GM18870 (cell line): ENCODE measurements at regions not wholly inside any gene's neighbourhood (a gene's known extent, or its start where the extent isn't known, plus 50 kb on each side); places are given as distances from the start of the nearest gene placed in this dataset.
"Not testable (repeated sequence)": the region's sequence is repeated elsewhere in the genome, so short reads cannot be mapped to it uniquely, and the experiment has no call there.

Experiments
- ATAC-seq: cut with Tn5 transposase; IDR thresholded peaks from one replicate; pipeline ENCODE4 v1.9.1; 2021; ENCODE audit warnings: moderate library complexity; ENCODE audit not compliant: unreplicated experiment

DNA sequence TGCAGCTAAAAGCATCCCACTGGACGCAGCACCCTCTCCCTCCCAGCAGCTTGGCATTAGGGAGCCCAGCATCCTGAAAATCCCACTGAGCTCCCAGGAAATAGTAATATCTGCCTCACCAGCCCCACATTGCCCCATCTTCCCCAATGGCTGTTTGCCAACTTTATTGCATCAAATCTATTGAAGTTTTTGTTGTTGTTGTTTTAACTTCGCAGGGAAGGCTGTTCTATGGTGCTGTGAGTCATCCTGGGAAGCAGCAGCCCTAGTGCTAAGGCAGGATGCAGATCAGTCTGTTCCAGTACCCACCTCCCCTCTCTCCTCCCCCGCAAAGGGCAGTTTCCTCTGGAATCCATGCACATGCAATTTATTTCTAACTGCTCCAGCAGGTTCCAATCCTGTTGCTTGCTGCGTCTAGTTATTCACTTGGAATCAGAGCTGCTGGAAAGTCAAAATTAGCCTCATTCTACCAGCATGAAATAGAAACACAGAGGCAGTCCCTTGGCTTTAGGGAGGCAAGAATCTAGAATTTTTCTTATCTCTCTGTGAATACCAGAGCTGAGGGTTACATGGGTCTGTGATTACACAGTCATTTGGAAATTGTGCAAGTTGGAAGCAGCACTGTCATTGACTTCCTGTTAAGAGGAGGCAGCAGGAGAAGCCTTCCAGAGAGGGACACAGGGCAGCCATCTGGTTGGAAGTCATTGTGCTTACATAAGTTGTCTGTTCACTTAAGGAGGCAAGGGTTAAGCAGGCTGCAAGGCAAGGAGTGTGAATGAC lies 115.9 kb upstream of the CACUL1 start:
- ATAC-seq, result no peak

DNA sequence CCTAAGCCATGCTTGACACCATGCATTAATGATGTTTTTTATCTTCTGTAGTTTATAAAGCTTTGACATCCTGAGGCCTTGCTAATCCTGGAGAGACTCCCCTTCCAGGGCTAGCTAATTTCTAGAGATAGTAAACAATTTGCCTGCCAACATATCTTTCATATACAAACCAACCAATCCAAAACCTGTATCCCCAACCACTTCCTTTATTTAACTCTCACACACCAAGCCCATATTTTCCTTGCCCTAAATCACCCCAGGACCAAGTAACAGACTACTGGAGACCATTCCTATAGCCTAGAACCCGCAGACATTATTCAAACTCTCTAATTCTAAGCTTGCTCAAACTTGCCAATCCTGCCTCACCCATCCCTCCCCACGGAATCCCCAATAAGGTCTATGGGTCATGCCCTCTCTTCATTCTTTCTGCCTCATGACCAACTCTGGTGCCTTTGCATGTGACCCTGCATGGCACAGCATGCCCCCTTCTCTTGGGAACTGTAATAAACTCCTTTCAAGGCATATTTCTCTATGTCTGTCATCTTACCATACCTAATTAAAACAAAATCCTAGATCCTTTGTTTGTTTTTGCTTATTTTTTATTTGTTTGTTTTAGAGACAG lies 116.6 kb upstream of the CACUL1 start:
- ATAC-seq, result no peak

GRCh38 chr10:118873091-118873737 lies 118.4 kb upstream of the CACUL1 start:
- no peak for ATAC-seq

GRCh38 chr10:118873738-118874105 lies 119.0 kb upstream of the CACUL1 start:
- no peak for ATAC-seq

DNA sequence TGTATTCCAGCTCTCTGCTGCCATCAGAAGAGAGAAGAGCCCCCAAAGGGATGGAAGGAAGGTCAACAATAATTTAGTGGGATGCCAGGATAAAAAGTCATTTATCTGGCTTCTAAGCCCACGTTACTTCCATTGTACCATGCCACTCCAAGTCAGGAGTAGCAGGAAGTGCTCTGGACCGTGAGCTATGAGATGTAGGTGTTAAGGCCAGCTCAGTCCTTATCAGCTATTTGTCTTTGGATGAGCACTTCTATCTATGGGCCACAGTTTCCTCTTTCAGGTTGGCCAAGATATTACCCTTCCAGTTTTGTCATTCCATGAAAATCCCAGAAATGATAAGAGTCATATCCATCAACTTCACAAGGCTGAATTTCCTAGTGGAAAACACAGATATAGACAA lies 119.4 kb upstream of the CACUL1 start:
- no peak for ATAC-seq

DNA sequence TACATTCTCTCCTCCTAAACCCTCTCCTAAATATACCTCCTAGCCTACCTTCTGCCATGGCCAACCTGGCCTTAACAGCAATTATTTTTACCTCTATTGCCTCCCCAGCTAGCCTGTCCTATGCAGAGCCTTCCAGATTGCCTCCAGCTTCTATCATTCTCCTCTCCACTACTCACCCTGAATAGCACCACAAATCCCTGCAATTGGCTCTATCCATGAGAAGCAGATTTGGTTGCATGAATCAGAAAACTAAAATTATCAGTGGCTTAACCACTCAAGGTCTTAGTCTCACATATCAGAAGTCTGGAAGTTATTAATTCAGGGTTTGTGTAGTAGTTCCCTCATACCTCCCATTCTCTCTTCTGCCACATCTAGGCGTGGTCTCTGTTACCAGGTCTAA lies 120.3 kb upstream of the CACUL1 start:
- ATAC-seq, result no peak

DNA sequence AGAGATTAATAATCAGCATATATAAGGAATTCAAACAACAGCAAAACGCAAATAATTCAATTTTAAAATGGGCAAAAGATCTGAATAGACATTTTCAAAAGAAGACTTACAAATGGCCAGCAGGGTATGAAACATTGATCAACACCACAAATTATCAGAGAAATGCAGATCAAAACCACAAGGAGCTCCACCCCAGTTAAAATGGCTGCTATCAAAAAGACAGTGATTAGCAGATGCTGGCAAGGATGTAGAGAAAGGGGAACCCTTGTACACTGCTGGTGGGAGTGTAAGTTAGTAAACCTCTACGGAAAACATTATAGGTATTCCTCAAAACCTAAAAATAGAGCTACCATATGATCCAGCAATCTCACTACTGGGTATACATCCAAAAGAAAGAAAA lies 128.0 kb upstream of the CACUL1 start:
- no peak for ATAC-seq

GRCh38 chr10:118892255-118892654 lies 137.3 kb upstream of the NANOS1 start:
- no peak for ATAC-seq

DNA sequence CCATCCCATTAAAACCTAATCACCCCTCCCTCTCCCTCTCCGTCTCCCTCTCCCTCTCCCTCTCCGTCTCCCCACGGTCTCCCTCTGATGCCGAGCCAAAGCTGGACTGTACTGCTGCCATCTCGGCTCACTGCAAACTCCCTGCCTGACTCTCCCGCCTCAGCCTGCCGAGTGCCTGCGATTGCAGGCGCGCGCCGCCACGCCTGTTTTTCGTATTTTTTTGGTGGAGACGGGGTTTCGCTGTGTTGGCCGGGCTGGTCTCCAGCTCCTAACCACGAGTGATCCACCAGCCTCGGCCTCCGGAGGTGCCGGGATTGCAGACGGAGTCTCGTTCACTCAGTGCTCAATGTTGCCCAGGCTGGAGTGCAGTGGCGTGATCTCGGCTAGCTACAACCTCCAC lies 134.6 kb upstream of the NANOS1 start:
- not testable (repeated sequence) for ATAC-seq

DNA sequence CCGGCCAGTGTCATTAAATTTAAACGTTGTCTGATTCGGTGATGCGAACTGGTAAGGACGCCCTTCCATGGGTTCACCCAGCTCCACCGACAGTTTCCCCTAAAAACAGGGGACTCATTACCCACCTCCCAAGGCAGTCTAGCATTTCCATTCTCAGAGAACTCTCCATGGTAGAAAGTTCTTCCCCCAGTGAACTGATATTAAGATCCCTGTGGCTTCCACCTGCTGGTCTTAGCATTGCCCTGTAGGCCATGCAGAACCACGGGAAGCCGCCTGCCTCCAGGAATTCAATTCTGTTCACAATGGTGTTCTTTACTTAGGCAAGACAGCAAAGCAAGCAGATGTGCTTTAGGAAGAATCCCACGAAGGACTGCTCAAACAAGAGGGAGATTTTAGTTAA lies 128.9 kb upstream of the NANOS1 start:
- no peak for ATAC-seq

GRCh38 chr10:118901380-118901779 lies 128.1 kb upstream of the NANOS1 start:
- no peak for ATAC-seq

DNA sequence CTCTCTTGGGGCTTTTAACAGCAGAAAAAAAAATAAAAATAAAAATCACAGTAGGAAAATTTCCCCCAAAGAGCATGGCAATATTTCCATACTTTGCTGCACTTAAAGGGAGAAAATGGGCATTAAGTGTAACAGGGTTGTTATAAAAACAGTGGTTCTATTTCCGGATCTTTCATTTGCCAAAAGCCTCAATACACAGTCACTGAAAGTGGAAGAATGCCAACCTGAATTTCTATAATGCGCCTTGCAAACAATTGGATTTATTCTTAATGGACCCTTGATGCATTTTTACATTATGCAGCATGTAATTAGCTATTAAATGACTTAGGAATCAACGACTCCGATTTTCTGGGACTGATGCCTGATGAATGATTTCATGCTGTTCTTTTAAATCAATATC lies 127.6 kb upstream of the NANOS1 start:
- no peak for ATAC-seq

DNA sequence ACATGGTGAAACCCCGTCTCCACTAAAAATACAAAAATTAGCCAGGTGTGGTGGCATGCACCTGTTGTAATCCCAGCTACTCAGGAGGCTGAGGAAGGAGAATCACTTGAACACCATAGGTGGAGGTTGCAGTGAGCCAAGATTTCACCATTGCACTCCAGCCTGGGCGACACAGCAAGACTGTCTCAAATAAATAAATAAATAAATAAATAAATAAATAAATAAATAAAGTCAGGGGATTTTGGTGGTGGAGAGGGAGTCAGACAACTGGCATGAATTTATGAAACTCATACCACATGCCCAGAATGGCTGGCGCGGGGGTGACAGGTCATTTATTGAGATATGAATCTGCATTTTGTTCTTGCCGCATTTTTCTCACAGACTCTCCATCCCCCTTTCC lies 126.9 kb upstream of the NANOS1 start:
- not testable (repeated sequence) for ATAC-seq

- ATAC-seq, result no peak
Observed at GRCh38 chr10:118903251-118903650, 126.3 kb upstream of the NANOS1 start.

DNA sequence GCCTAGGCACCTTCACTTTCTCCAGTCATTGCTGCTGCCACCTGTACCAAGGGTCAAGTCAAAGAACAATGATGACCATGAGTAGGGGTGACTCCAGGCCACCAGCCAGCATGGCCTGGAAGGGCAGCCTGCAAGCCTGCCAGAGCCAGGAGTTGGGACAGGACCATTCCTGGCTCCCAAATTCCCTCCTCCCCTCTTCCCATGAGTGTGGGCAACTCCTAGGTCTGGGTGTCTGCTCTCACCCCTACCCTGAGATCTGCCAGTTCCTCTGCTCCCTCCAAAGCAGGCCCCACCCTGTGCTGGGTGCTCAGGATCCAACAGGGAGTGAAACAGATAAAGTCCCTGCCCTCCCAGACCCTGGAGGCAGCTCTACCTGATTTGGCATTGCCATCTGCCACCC lies 125.8 kb upstream of the NANOS1 start:
- ATAC-seq, result no peak

DNA sequence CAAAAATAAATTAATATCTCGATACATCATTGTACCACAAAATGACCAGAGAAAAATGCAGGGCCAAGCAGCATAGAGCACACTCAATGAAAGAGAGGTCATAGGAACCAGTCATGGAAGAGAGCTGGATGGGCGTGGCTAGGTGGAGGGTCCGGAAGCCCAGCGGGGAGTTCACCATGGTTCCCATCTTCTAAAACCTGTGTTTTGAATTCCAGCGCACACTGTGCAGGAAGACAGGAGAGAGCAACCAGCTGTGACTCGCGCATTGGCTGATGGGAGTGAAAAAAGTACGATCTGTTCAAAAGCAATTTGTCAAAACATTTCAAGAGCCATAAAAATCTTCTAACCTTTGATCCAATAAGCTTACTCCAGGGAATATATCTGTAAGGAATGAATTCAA lies 125.2 kb upstream of the NANOS1 start:
- no peak for ATAC-seq

GRCh38 chr10:118907051-118907450 lies 122.5 kb upstream of the NANOS1 start:
- ATAC-seq, result no peak

DNA sequence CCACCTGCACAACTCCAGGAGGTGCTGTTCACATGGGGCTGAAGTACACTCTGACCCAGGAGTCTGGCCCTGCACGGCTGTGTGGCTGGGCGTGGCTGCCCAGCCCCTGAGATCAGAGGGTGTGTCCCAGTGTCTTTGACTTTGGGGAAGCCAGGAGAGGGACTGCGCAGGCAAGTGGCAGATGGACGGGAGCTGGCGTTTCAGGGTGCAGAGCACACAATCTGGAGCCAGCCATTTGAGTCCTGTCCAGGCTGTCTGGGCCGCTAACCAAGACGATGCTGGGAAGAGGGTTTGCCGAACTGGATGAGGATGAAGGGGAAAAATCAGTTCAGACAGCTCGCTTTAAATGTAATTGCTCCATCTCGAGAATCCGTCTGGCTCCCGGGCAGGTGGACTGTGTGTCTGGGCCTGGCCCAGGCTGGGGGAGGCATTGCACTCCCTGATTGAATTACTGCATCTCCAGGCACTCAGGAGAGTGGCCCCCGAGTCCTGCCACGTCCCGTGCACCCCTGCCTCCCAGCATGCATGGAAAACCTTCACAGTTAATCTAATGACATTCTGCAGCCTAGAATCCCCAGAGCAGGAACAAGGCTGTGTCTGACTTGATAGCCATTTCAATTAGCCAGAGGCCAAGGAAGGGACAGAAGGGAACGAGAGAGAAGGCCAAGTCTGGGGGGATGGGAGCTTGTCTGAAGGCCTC lies 120.8 kb upstream of the NANOS1 start:
- no peak for ATAC-seq

DNA sequence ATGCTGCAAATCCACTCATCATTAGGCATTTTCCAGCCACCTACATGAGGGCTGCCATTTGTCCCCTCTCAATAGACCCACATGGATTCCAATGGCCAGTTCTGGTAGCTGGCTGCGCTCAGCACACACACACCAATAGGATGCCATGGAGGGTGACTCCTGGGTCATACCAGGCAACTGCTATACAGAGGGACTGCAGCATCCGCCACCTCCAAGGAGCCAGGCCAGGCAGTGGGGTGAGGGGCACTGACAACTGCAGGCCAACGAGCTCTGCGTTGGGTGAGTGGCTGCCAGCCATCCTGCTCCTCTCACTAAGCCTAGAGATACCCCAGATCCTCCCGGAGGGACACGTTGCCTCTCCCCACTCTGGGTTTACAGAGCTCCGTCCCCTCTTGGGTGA lies 118.8 kb upstream of the NANOS1 start:
- no peak for ATAC-seq

DNA sequence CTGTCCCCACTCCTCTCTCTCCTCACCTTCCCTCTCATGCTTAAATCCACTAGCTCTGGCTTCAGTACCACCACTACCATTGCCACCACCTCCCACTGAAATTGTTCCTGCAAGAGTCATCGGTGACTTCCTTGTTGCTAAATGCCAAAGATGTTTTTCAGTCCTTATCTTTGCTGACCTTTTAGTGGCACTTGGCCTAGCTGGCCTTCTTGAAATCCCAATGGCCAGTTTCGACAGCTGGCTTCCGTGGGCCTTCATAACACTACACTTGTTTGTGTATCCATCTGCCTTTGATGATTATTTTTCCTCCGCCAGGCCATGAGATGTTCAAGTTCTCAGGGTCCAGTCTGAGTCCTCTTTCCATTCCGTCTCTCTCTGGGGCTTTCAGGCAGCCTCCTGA lies 118.2 kb upstream of the NANOS1 start:
- ATAC-seq, result no peak

DNA sequence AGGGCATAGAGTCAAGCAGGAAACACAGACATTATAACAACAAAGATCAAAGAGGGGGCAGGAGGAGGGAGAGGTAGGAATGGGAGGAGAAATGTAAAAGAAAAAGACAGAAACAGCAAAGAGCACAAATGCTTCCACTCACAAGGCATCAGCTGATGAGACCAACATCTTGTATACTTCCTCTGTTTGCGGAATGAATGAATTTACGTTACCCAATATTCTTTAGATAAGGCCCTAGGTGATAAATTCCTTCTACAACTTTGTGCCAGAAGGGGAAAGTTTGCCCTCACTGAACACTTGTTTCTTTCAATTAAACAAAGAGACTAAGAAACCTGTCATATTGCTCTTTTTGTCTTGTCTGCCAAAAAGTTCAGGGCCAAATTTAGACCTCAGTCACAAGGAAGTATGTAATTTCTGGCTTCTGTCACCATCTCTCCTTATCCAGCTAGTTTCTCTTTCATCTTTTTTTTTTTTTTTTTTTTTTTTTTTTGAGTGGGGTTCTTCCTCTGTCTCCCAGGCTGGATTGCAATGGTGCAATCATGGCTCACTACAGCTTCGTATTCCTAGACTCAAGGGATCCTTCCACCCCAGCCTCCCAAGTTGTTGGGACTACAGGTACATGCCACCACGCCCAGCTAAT lies 116.4 kb upstream of the NANOS1 start:
- ATAC-seq, result no peak
